ENCODE measurements at regions not wholly inside any gene's neighbourhood (a gene's known extent, or its start where the extent isn't known, plus 50 kb on each side); places are given as distances from the start of the nearest gene placed in this dataset.
"Not testable (repeated sequence)": the region's sequence is repeated elsewhere in the genome, so short reads cannot be mapped to it uniquely, and the experiment has no call there.

- H3K4me3 ChIP-seq, H3K27ac ChIP-seq: not testable (repeated sequence)
Observed at GRCh38 chr16:88145824-88146405, 194.7 kb downstream of the BANP start.

- not testable (repeated sequence) for H3K4me3 ChIP-seq, H3K27ac ChIP-seq
Observed at GRCh38 chr16:88148078-88148477, 196.8 kb downstream of the BANP start.

GRCh38 chr16:88148682-88149081 lies 197.4 kb downstream of the BANP start:
- H3K27ac ChIP-seq, H3K4me3 ChIP-seq: not testable (repeated sequence)

- H3K4me3 ChIP-seq, H3K27ac ChIP-seq: not testable (repeated sequence)
Observed at GRCh38 chr16:88149158-88149603, 197.9 kb downstream of the BANP start.

- not testable (repeated sequence) for H3K27ac ChIP-seq, H3K4me3 ChIP-seq
Observed at GRCh38 chr16:88149663-88150062, 198.4 kb downstream of the BANP start.

- H3K4me3 ChIP-seq, H3K27ac ChIP-seq: not testable (repeated sequence)
Observed at GRCh38 chr16:88150456-88151128, 199.4 kb downstream of the BANP start.

- not testable (repeated sequence) for H3K27ac ChIP-seq, H3K4me3 ChIP-seq
Observed at GRCh38 chr16:88151129-88151499, 199.9 kb downstream of the BANP start.

- peak overlapping the region in 1 of 21 experiments; percentile 44 for H3K27ac ChIP-seq
- H3K4me3 ChIP-seq = not testable (repeated sequence)
Observed at GRCh38 chr16:88151859-88152843, 200.9 kb downstream of the BANP start.

- not testable (repeated sequence) for H3K27ac ChIP-seq, H3K4me3 ChIP-seq
Observed at GRCh38 chr16:88152879-88153278, 201.6 kb downstream of the BANP start.

GRCh38 chr16:88153516-88153915 lies 202.3 kb downstream of the BANP start:
- H3K4me3 ChIP-seq, H3K27ac ChIP-seq: not testable (repeated sequence)

- H3K27ac ChIP-seq, H3K4me3 ChIP-seq: not testable (repeated sequence)
Observed at GRCh38 chr16:88154886-88155285, 203.7 kb downstream of the BANP start.

GRCh38 chr16:88155681-88156080 lies 204.4 kb downstream of the BANP start:
- not testable (repeated sequence) for H3K27ac ChIP-seq, H3K4me3 ChIP-seq

- H3K27ac ChIP-seq, H3K4me3 ChIP-seq: not testable (repeated sequence)
Observed at GRCh38 chr16:88156640-88157283, 205.5 kb downstream of the BANP start.

GRCh38 chr16:88157686-88158085 lies 206.5 kb downstream of the BANP start:
- not testable (repeated sequence) for H3K27ac ChIP-seq, H3K4me3 ChIP-seq

GRCh38 chr16:88158256-88159045 lies 207.2 kb downstream of the BANP start:
- not testable (repeated sequence) for H3K4me3 ChIP-seq

GRCh38 chr16:88159046-88159896 lies 208.0 kb downstream of the BANP start:
- not testable (repeated sequence) for H3K4me3 ChIP-seq

More at GRCh38 chr16:88158256-88159045, 207.2 kb downstream of the BANP start:
- not testable (repeated sequence) for H3K27ac ChIP-seq

GRCh38 chr16:88159897-88160335 lies 208.7 kb downstream of the BANP start:
- H3K4me3 ChIP-seq, H3K27ac ChIP-seq: not testable (repeated sequence)

More at GRCh38 chr16:88159046-88159896, 208.0 kb downstream of the BANP start:
- H3K27ac ChIP-seq = not testable (repeated sequence)

GRCh38 chr16:88161191-88161590 lies 210.0 kb downstream of the BANP start:
- not testable (repeated sequence) for H3K27ac ChIP-seq, H3K4me3 ChIP-seq
